Kidney capillary endothelial cell (primary cell): ENCODE measurements at regions not wholly inside any gene's neighbourhood (a gene's known extent, or its start where the extent isn't known, plus 50 kb on each side); places are given as distances from the start of the nearest gene placed in this dataset.
"Not testable (repeated sequence)": the region's sequence is repeated elsewhere in the genome, so short reads cannot be mapped to it uniquely, and the experiment has no call there.

ENCODE experiments used
- DNase-seq: peaks from one replicate; pipeline ENCODE4 v3.0.0-alpha.2; 2018; ENCODE audit warnings: low spot score

DNA sequence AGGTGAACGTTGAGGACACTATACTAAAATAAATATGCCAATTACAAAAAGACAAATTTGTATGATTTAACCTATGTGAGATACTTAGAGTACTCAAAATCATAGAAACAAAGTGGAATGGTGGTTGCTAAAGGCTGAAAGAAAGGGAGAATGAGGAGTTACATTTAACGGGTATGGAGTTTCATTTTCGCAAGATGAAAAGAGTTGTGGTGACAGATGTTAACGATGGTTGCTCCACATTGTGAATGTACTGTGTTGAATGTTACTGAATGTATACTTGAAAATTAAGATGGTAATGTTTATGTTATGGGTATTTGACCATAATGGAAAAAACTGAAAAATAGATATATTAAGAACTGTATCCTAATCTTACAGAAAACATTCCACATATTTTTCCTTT, 51.3 kb upstream of the MOCS2 start:
- no peak for DNase-seq

DNA sequence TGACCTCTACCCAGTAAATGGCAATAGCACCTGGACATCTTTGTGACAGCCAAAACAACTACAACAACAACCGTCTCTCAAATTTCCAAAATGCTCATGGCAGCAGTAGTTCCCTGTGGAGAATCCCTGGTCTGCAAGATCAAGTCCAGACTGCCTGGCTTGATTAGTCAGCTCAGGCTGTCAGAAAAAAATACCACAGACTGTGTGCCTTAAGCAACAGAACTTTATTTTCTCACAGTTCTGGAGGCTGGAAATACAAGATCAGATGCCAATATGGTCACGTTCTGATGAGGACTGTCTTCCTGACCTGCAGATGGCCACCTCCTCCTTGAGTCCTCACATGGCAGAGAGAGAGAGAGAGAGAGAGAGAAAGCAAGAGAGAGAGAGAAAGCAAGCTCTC, 52.3 kb upstream of the MOCS2 start:
- DNase-seq: no peak

DNA sequence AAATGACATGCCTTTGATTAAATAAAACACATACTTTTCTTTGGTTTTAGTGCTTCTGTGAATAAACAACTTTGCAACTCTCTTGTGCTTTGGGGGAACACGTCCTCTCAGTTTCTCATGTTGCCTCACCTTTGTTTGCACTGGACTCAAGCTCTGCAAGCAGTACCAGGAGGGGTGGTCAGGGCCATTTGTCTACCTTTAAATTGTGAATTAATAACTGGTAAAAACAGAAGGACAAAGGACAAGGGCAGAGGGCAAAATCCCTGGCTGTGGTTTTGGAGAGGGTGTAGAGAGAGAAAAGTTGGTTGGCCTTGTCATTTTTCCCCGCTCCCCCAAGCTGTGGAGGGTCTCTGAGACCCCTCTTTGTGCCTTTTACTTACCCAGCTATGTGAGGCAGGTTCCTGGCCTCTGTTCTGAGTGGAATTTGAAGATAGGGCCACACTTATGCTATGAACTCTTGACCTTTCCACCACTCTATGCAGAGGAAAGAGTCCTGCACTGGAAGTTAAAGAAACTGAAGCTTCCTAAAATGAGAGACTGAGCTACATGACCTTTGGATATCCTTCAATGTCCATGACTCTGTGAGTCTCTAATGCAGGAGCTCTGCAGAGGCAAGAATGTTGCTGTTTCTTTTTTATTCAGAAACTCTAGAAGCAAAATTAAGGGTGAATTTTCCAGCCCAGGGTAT, 55.1 kb upstream of the MOCS2 start:
- no peak for DNase-seq

DNA sequence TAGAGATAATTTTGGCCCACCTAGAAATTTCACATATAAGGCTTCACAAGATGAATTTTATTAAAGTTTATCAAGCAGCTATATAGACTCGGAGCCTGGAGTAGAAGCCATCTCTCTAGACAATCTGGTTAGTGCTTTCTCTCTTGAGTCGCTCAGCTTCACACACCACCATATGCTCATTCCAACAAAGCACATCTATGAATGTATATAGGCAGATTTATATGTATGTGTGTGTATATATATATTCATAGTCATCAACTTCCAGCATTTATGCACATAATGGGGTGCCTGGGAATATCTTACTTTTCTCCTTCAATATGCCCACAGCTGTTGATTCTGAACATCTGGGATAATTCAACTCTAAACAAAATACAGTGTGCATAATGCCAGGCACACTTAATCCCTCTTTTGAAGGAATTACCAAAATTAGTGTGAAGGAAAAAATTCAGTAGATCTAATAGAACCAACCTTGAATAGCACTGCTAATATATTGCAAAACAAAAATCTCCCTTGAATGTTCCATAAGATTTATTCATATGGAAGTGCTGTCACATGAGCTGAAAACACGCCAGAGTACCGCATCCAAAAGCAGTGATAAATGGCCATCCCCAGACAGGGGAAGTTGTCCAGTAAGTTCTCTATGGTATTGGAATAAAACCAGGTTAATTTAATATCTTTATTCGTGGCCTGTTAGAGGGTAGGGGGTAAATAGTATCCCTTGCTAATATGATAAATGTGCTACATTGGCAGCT, 56.0 kb upstream of the MOCS2 start:
- no peak for DNase-seq

DNA sequence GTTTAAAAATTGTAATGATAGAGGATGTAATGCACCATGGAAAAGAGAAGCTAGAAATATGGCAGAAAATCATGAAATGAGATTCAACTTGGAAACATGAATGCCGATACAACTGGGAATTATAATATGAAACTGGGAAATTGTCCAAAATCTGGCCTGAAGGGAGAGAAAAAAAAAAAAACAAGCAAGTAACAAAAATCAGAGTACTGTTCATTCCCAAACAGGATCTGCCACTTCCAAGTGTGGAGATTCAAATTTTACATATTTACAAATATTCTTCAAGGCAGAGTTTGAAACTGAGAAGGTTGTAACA, 56.6 kb upstream of the MOCS2 start:
- no peak for DNase-seq

DNA sequence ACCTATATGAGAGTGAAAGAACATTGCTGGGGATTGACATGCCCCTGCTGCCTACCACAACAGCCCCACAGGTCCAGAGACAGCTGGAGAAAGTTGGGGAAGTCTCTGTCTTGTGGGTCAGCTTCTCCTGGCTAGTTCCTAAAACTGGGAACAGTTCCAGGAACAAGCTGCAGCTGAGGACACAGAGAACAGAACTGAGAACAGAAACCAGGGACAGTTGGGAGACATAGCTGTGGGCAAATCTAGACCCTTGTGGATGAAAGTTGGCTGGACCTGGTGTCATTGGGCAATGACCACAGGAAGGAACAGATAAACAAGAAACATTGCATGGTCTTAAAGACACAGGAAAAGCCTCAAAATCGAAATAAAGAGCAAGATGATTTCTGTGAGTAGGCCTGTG, 58.3 kb upstream of the MOCS2 start:
- no peak for DNase-seq

DNA sequence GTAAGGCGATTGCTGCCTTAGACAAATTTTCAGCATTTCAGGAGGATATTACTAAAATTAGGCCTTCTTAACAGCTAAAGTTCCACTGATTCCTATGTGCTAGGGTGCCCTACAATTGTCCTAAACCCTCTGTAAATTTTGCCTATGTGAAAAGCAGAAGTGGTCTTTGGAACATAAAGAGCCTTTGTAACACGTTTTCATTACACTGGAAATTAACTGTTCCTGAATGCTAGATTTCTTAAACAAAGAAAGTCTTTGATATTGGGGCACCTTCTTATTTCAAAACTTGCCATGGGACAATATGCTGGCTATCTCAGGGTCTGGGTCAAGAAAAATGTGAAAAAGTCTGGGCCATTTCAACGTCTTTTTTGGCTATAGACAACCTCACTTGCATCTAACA, 60.4 kb upstream of the MOCS2 start:
- no peak for DNase-seq

DNA sequence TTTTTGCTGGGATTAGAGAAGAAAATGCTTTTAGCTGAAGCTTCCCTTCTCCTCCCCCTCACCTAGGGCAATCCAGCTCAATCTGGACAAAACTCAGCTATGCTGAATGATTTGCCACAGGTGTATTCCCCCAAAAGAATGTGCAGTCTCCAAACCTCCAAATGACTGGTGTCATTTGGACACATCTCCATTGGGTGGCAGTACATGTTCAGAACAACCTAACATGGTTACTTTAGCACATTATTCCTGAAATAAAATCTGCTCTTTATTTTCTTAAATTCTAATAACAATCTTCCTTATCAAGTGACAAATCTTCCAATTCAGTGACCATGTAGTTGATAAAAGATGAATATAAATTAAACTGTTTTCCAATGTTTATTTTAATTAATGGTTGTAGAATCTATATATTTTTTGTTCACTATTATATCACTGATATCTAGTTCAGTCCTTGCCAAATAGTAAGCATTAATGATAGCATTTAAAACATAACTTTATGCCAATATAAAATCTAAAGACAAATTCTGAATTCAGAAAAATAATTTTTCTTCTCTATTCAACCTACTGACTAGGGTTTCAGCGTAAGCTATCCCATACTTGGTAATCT, 61.3 kb upstream of the MOCS2 start:
- peak; percentile 24 for DNase-seq

DNA sequence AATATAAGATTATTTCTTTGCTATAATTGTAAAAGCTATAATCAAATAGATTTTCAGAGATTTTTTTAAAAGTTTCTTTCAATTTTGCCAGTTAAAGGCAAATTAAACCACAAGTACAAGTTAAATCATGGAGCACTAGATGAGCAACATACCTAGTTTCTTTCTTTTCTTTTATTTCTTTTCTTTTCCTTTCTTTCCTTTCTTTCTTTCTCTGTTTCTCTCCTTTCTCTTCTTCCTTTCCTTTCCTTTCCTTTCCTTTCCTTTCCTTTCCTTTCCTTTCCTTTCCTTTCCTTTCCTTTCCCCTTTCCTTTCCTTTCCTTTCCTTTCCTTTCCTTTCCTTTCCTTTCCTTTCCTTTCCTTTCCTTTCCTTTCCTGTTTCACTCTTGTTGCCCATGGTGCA, 62.5 kb upstream of the MOCS2 start:
- DNase-seq: not testable (repeated sequence)

DNA sequence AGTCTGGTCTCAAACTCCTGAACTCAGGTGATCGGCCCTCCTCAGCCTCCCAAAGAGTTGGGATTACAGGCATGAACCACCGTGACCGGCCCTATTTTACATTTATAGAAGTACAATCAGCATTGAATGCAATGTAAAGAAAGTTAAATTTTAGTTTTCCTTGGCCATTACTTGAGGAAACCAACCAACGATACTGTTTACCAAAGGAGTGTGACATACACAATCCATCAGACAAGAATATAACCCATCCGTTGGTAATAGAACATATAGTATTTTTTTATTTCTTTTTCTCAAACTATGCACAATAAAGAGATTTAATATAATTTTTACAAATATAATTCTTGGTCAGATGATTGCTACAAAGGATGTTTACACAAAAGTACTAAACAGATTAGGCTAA, 63.1 kb upstream of the MOCS2 start:
- DNase-seq: no peak

DNA sequence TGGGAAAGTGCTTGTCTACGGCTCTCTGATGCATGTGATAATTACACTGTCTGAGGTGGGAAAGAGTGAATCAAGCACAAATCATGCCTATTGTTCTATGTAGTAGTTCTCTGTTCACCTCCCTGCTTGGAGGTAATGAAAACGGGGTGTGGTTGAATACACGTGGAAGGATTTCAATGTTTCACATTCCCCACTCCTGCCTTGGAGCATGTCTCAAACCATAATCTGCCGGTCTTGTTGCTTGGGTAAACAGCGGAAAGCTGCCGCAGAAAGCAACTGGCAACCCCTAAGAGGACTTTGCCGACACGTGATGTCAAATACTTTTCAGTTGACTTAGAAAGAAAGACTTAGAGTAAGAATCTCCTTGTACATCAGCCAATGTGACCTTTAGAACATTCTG, 63.5 kb upstream of the MOCS2 start:
- DNase-seq: no peak

DNA sequence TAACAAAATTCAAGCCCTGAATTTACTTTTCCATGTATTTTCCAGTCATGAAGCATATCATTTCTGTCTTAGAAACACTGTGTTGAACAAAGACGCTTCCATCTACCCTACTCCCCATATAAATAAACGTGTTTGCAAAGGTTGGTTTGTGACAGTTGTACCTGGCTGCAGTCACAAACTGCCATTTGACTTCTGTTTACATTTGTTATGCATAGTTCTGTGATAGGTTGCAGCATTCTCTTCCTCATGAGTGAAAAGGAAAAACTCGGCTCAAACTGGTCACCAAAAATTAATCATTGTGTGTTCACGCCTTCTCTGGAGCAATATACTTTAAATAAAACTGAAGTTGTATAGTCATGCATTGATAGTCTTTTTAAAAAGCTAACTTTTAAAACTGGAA, 69.3 kb upstream of the MOCS2 start:
- DNase-seq: no peak

DNA sequence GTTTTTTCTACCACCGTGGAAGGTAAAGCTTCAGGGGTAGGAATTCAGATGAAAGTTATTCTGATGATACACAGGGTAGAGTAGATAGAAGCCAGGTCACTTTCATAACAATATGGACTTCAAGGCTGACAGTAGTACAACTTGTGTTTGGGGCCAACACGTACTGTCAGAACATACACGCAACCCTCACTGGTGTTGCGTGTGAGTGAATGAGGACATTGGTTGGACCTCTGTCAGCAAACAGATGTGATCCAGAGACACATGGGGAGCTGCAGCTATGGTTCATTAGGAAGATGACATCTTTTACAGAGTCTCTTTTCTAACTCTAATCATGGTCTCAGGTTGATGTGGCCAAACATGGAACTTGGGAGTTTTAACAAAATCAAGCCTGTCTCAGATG, 70.1 kb upstream of the MOCS2 start:
- DNase-seq: no peak

DNA sequence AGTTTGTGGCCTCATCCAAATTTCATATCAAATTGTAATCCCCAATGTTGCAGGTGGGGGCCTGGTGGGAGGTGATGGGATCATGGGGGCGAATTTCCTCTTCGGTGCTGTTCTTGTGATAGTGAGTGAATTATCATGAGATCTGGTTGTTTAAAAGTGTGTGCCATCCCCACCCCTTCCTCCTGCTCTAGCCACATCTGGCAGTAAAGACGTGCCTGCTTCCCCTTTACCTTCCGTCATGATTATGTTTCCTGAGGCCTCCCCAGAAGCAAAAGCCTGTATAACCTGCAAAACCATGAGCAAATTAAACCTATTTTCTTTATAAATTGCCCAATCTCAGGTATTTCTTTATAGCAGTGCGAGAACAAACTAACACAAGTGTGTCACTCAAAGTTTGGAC, 71.0 kb upstream of the MOCS2 start:
- no peak for DNase-seq

DNA sequence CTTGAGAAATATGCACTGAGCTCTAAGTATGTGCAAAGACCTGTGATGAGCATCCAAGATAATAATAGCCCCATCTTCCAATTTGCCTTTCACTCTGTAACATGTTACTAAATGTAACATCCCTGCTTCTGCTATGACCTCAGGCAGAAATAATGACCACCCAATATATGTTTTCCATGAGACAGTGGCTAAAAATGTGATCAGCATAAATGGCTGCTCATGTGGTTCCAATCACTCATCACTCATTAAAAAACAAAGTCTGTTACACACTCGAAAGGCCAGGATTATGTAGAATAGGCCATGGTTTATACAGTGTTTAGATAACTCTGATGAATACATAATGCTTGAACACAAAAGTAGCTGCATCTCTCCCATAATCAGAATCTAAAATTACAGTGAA, 71.4 kb upstream of the MOCS2 start:
- DNase-seq: no peak

DNA sequence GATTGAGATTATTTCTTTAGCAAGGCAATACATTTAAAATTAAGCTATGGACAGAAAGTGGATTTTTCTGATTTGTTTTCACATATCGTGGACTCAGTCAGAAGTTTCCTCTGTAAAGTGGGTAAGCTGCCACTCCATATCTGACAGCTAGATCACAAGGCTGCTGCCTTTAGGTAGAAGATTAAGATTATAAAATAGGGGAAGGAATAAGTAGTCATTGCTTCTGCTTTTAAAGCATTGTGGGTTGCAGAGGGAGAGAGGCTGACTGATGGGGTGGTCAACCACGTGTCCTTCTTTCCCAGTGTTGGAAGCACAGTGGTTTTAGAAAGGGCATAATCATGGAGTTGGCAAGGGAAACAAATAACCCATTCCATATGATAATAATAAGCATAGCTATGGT, 74.3 kb upstream of the MOCS2 start:
- DNase-seq: no peak

DNA sequence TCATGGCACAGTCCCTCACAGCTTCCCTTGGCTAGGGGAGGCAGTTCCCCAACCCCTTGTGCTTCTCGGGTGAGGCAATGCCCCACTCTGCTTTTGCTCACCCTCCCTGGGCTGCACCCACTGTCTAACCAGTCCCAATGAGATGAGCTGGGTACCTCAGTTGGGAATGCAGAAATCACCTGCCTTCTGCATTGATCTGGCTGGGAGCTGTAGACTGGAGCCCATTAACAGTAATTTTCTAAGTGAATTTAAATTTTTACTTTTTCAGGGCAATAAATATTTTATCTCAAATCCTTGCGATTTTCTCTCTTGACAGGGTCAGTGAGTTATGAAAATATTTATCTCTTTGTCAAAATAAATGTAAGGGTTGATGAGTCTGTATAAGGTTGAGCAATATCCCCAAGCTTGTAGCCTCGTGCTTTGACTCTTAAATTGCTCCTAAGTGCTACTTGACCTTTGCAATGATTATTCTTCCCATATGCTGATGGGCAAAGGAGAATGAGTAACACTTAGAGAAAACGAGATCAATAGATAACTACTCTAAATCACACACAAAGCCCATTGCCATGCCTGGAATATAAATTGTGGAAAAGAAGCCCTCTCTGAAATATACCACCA, 82.1 kb upstream of the MOCS2 start:
- no peak for DNase-seq

DNA sequence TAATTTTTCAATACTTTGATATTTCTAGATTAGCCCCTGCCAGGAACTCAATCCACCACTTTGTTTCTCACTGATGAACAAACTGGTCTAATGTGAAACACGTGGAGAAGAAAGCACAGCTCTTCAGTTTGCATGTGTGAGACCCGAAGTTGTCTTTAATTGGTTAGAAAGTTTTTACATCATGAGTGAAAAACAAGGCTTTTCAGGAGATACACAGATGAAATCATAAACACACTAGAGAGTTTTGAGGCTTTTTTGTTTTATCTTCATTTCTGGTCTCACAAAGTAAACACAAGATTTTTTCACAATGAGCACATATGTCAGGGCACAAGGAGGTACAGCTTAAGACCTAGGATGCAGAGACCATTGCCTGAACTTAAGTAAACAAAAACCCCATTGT, 84.5 kb upstream of the MOCS2 start:
- no peak for DNase-seq

DNA sequence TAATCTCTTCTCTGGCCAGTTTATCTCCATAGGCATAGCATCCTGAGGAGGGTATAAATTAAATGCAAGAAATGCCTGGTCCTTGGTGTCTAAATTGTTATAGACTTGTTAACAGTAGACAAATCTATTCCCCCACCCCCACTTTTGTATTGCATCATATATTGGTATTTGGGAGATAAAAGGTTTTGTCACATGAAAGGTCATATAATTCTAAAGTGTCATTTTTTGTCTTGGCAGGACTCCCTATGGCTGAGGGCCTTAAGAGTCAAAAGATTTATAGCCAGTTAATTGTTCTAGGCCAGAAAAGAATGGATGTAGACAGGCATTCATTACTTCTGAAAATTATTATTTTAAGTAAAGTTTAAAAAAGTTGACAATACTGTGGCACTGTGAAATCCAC, 90.3 kb upstream of the MOCS2 start:
- DNase-seq: no peak

DNA sequence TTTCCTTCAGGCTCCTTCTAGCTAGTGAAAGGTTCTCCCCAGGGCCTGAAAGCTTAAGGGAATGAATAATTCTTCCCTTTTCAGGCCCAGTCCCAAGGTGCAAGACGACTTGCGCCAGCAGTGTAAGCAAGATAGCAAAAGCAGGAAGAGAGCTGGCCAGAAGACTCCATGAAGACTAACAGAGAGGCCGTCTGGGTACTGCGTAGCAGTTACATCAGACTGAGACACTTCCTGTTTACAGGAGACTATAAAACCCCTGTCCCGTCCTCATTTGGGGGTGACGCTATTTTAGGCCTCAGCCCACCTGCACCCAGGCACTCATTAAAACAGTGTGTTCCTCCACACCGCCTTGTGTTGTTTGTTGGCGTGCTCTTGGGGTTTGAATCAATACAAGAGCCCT, 90.7 kb upstream of the MOCS2 start:
- peak; percentile 53 for DNase-seq

DNA sequence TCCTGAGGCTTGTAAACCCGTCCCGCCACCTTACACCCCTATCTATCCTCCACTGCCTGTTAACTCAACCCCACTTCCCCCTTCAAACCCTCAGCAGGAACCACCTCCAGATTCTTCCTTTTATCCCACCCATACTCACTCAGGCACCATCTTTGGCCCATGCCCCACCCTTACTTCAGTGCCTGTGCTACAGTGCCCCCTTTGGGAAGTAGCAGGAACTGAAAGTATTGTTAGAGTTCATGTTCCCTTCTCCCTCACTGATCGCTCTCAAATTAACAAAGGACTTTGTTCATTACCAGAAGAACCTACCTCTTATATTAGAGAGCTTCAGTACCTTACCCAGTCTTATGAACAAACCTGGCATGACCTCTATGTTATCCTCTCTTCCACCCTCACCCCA, 92.2 kb upstream of the MOCS2 start:
- DNase-seq: no peak

DNA sequence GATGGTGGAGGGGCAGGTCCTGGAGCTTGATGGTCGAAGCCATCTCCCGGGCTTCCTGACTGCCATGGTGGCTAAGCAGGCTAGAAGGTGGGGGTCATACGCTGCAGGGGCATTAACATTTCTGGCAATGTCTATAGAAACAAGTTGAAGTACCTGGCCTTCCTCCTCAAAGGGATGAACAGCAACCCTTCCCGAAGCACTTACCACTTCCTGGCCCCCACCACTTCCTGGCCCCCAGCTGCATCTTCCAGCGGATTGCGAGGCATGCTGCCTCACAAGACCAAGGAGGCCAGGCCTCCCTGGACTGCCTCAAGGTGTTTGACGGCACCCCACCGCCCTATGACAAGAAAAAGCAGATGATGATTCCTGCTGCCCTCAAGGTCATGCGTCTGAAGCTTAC, 97.0 kb upstream of the MOCS2 start:
- DNase-seq: no peak

DNA sequence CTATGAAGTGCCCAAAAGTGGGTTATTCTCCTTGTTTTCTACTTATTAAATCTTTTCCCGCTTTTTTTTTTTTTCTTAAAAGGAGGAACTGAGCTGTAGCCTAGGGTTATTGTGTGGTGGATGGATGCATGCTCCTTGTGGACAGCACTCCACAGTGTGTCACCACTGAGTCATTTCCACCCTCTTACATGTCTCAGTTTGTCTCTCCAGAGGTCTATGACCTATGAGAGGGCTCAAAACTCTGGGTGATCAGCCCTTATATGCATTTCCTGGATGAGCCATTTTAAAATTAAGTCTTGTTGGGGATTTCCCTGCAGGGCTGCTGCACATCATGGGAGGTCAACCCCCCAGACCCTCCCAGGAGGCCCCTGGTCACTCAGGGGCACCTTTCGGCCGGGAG, 102.2 kb upstream of the MOCS2 start:
- peak; percentile 83 for DNase-seq
